ENCODE measurements at regions not wholly inside any gene's neighbourhood (a gene's known extent, or its start where the extent isn't known, plus 50 kb on each side); places are given as distances from the start of the nearest gene placed in this dataset.
"Not testable (repeated sequence)": the region's sequence is repeated elsewhere in the genome, so short reads cannot be mapped to it uniquely, and the experiment has no call there.

DNA sequence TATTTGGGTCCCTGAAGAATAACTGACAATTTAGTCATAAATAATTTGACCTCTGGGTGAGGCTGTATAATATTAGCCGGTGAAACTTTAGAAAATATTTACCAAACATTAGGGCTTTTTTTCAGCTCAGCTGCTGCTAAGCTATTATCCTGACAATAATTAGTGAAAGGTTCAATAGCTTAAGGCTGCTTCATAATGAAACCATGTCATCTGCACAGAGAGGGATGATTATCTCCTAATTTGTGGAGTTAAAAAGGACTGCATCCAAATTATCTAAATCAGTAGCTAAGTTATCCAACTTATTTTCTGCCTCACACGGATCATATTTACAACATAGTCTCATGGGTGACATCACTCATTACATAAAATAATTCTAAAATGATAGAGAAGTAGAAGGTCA, 1249.8 kb downstream of the RAPGEF2 start:
- TF ChIP-seq, protein P1, sequence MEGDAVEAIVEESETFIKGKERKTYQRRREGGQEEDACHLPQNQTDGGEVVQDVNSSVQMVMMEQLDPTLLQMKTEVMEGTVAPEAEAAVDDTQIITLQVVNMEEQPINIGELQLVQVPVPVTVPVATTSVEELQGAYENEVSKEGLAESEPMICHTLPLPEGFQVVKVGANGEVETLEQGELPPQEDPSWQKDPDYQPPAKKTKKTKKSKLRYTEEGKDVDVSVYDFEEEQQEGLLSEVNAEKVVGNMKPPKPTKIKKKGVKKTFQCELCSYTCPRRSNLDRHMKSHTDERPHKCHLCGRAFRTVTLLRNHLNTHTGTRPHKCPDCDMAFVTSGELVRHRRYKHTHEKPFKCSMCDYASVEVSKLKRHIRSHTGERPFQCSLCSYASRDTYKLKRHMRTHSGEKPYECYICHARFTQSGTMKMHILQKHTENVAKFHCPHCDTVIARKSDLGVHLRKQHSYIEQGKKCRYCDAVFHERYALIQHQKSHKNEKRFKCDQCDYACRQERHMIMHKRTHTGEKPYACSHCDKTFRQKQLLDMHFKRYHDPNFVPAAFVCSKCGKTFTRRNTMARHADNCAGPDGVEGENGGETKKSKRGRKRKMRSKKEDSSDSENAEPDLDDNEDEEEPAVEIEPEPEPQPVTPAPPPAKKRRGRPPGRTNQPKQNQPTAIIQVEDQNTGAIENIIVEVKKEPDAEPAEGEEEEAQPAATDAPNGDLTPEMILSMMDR (IDR thresholded peaks at IDR 0.05; ENCODE audit: insufficient read depth, low read depth, low read length, missing control alignments): no peak
- no peak for DNase-seq (ENCODE audit: low read depth)
- H3K4me3 ChIP-seq (ENCODE audit: low read length): no peak overlapping the region

DNA sequence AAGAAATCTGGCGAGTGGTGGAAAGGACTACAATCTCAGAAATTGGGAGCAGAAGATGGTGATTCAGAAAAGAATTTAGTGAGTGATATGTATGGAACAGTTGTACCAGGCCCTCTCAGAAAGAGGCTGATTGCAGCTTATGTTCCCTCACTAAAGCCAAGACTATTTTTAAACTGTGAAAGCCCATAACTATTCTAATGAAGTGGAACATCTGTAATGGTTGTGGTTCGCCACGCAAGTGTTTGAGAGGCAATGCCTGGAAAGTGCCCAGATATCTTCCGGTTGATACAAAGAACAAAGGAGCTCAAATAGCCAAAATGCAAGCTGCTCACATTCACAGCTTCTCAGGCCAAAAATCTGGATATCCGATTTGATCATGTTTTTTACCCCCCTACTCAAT, 1250.7 kb downstream of the RAPGEF2 start:
- TF ChIP-seq, protein P1 (IDR thresholded peaks at IDR 0.05; ENCODE audit: insufficient read depth, low read depth, low read length, missing control alignments): no peak
- DNase-seq (ENCODE audit: low read depth): no peak
- no peak overlapping the region for H3K4me3 ChIP-seq (ENCODE audit: low read length)

DNA sequence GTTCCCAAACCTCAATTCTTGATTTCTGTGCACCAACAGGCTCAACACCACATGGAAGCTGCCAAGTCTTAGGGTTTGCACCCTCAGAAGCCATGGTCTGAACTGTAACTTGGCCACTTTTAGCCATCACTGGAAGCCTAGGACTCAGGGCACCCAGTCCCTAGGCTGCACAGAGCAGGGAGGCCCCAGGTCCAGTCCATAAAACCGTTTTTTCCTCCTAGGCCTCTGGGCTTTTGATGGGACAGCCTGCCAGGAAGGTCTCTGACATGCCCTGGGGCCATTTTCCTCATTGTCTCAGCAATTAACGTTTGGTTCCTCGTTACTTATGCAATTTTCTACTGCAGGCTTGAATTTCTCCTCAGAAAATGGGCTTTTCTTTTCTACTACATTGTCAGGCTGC, 1259.6 kb downstream of the RAPGEF2 start:
- no peak for DNase-seq (ENCODE audit: low read depth)

DNA sequence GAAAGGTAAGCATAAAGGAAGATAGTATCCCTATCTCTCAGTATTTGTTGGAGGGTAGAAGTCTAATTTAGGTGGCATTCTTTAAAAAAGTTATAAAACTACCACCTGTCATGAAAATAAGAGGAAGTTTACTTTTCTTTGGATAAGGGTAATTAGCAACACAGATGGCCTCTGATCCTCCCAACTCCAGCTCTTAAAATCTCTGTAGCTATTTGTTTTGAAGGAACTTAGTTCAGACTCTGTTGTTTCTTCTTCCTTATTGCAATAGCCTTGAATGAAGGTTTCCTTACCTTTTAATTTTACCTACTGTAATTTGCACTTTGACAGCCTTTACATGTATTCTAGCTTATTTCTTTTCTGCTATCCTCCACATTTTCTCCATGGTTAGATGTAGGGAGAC, 1261.3 kb downstream of the RAPGEF2 start:
- H3K4me3 ChIP-seq (ENCODE audit: low read length): no peak overlapping the region
- TF ChIP-seq, protein P1 (IDR thresholded peaks at IDR 0.05; ENCODE audit: insufficient read depth, low read depth, low read length, missing control alignments): no peak
- no peak for DNase-seq (ENCODE audit: low read depth)

More for the DNA sequence above, 1259.6 kb downstream of the RAPGEF2 start:
- H3K4me3 ChIP-seq (ENCODE audit: low read length): no peak overlapping the region
- TF ChIP-seq, protein P1 (IDR thresholded peaks at IDR 0.05; ENCODE audit: insufficient read depth, low read depth, low read length, missing control alignments): no peak

DNA sequence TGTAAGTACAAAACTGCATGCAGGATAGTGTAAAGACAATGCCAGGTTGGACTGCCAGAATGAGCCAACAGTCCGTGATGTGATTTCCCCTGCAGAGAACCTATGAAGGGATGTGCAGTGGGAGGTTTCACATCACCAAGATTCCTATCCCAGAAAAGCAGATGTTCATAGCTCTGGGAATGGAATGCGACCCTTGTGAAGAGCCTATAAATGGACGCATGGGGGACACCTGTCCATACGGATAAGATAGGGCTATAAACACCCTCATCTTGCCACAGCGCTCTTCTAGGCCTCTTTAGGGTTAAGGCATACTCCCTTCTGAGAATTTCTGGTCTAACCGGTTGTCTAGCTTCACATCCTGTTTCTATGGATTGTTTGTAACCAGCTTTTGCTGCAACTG, 1261.8 kb downstream of the RAPGEF2 start:
- H3K4me3 ChIP-seq (ENCODE audit: low read length): not testable (repeated sequence)
- DNase-seq (ENCODE audit: low read depth): peak; percentile 42

DNA sequence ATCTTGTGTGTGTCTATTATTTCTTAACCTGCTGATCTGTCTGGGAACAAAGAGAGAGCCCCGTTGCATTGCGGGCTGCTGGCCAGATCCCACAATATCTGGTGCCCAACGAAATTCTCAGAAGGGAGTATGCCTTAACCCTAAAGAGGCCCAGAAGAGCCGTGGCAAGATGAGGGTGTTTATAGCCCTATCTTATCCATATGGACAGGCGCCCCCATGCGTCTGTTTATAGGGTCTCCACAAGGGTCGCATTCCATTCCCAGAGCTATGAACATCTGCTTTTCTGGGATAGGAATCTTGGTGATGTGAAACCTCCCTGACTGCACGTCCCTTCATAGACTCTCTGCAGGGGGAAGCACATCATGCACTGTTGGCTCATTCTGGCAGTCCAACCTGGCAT, 1262.5 kb downstream of the RAPGEF2 start:
- not testable (repeated sequence) for DNase-seq (ENCODE audit: low read depth); H3K4me3 ChIP-seq (ENCODE audit: low read length)

DNA sequence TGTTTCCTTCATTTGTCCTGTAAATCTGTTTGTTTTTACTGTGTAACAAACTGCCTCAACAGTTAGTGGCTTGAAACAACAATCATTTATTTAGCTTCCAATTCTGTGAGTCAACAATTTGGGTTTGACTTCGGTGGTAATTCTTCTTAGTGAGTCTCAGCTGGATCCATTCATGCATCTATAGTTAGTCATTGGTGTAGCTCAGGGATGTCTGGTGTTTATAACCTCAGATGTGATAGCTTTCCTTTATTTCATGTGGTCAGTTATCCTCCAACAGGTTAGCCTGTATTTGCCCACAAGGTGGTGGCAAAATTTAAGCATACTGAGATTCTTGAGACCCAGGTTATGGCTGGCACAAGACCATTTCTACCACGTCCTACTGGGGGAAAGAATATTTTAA, 1267.2 kb downstream of the RAPGEF2 start:
- TF ChIP-seq, protein P1 (IDR thresholded peaks at IDR 0.05; ENCODE audit: insufficient read depth, low read depth, low read length, missing control alignments): no peak
- no peak overlapping the region for H3K4me3 ChIP-seq (ENCODE audit: low read length)
- DNase-seq (ENCODE audit: low read depth): peak; percentile 44

DNA sequence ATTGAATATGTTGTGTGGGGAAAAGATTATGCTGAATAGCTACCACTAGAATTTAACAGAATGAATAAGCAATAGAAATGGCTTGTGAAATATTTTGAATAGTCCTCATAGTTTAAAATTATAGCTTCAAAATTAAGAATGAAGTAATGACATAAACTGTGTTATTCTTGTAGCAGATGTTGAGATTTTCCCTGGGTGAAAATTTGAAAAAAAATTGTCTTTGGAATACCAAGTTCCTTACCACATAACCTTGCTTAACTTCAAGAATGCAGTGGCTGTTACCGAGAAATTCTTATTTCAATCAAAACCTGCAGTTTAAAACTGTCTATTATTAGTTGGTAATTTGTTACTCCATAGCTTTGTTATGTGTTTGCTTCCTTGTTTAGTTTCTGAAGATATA, 1268.6 kb downstream of the RAPGEF2 start:
- H3K4me3 ChIP-seq (ENCODE audit: low read length): no peak overlapping the region
- no peak for DNase-seq (ENCODE audit: low read depth)
- TF ChIP-seq, protein P1 (IDR thresholded peaks at IDR 0.05; ENCODE audit: insufficient read depth, low read depth, low read length, missing control alignments): no peak
